HG03045 (cell line): ENCODE measurements at regions not wholly inside any gene's neighbourhood (a gene's known extent, or its start where the extent isn't known, plus 50 kb on each side); places are given as distances from the start of the nearest gene placed in this dataset.

Experiments
- ATAC-seq: cut with Tn5 transposase; IDR thresholded peaks from one replicate; pipeline ENCODE4 v1.9.1; 2021; ENCODE audit warnings: mild to moderate bottlenecking, moderate library complexity; ENCODE audit not compliant: unreplicated experiment

DNA sequence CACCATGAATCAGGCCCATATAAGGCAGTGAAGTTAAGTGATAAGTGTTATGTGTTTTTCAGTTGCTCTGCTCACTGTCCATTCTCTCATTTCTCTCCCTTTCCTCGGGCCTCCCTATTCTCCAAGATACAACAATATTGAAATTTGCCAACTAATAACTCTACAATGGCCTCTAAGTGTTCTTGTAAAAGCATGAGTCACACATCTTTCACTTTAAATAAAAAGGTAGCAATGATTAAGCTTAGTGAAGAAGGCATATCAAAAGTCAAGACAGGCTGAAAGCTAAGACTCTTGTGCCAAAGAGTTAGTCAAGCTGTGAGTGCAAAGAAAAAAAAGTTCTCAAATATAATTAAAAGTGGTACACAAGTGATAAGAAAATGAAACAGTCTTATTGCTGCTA is 675.4 kb downstream of the OTOL1 start:
- ATAC-seq = no peak

GRCh38 chr3:162175145-162175544 is 678.5 kb downstream of the OTOL1 start:
- no peak for ATAC-seq

GRCh38 chr3:162175878-162176277 is 679.3 kb downstream of the OTOL1 start:
- no peak for ATAC-seq

DNA sequence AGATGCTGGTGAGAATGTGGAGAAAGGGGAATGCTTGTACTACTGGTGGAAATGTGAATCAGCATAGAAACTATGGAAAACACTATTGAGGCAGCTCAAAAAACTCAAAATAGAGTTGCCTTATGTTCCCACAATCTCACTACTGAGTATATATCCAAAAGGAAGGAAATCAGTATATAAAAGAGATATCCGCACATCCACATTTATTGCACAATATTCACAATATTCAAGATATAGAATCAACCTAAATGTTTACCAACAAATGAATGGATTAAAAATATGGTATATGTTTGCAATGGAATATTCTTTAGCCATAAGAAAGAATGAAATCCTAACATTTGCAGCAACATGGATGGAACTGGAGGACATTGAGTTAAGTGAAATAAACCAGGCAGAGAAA is 686.8 kb downstream of the OTOL1 start:
- no peak for ATAC-seq

DNA sequence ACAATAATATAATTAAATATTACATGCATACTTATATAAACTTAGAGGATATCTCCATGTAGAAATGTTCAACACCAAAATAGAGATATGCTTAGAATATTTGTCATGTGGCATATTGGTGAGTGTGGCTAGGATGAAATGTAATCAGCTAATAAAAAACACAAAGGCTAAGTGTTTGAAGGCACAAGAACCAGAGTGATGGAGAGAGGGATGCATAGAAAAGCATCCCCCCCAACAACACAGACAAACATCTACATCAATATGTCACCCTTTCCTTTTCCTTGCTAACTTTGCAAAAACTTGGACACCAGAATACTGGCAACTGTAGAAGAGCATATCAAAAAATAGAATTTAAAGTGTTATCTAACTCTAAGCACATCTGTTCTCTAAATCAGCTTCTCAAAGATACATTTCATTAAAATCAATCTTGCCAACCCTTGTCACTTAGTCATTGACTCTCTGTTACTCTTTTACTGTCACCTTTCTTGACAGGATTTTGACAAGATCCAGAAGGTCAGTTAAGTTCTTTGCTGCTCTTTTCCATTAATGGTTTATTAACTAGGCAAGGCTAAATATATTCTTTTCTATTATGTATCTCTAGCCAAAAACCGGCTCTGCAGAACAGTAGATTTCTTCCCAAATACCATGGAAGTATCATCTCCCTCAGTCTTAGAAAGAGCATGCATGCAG is 695.9 kb downstream of the OTOL1 start:
- no peak for ATAC-seq

DNA sequence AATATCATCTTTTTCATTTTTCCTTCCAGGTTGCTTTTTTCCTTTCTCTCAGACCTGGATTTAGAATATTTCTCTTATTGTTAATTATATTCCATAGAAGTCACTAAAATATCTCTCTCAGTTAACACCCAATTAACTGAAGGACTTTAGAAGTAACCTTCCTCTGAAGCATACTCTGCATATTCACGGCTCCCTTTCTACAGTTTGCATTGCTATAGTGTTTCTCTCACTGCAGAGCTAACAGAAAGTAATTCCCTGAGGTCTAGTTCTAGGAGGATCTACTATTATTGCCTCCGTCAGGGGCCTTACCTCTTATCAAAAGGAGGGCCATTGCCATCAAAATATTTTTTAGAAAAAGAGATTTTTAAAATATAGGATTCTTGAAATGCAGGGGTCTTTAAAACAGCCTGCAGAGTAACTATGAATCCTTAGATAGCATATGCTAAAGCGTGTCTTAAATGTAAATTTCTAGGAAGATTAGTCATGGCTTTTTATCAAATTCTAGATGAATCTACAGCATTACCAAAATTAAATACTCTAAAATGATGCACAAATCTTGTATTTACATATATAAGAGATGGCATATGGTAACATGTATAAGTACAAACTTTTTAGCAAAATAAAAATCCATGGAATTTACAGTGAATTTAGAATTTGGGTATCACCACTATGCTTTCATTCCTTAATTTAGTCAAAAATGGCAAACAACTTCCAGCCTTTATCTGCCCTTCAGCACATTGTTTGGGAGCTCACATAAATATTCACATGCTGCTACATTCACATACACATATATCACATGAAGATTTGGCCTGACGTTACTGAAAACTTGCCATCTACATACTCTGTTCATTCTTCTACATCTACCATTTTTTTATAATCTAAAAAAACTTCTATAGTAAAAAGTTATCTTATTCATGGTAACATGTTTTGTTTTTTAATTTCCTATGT is 696.8 kb downstream of the OTOL1 start:
- no peak for ATAC-seq

GRCh38 chr3:162195147-162195546 is 698.5 kb downstream of the OTOL1 start:
- no peak for ATAC-seq

DNA sequence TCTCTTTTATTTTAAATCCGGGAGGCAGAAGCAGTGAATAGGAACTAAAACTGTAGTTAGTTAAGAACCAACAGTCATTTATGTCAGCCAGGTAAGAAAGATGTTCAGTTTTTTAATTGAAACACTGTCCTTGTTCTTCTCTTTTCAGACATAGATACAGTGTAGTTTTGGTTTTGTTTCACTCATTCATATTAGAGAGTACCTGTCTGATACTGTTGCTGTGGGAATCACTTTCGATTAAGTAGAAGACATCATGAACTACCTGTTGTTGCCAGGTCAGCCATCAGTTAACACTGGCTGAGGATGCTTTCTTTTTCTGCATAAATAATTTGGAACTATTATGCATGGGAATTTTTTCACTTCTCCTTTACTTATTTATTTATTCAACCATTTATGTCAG is 700.4 kb downstream of the OTOL1 start:
- no peak for ATAC-seq

GRCh38 chr3:162200836-162201235 is 704.2 kb downstream of the OTOL1 start:
- no peak for ATAC-seq

DNA sequence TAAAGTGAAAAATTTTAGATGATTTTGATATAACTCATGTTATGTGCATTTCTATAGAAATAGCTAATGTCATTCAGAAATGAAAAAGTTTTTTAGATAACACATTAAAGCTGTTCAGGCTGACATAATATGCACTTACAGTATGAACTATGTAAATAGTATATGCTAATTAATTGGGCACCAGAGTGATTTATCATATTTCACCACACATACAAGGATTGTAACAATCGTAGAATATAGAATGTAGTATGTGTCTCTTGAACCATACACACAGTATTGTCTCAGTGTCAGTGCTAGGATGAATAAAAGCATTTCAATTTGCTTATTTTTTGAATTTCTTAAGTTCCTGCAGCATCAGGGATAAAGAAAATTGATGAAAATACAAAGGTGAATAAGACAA is 710.0 kb downstream of the OTOL1 start:
- no peak for ATAC-seq

DNA sequence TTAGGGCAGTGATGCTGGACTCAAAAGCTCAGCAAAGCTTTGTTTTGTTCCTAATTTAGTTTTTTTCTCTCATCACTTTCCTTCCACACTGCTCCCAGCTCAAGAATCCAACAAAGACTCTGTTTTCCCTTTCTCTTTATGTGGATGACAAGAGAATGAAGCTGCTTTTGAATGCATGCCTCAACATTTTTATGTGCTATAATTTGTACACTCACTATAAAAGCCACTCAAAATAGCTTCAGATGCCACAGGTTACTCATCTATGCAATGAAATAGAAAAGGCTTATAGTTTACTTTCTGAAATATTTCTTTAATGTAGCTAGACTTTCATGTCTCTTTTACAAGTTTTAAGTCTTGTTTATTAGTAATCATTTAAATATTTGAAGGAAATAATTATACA is 714.9 kb downstream of the OTOL1 start:
- no peak for ATAC-seq

GRCh38 chr3:162213196-162213595 is 716.6 kb downstream of the OTOL1 start:
- no peak for ATAC-seq

DNA sequence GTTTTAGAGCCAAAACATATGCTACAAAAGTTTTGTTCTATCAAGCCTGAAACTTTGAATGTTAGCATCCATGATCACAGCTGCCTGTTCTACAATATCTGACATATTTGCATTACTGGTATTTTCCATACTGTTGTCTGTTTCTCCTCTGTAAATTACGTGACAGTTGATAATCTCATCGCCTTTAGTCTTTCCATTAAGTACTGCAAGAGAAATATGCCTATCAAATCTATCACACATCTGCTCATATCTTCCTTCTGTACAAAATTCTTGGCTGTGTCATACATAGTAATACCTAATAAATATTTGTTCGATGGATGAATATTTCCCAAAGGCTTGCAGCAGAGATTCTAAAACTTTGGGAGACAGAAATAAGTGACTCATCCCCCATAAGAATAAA is 717.3 kb downstream of the OTOL1 start:
- no peak for ATAC-seq

DNA sequence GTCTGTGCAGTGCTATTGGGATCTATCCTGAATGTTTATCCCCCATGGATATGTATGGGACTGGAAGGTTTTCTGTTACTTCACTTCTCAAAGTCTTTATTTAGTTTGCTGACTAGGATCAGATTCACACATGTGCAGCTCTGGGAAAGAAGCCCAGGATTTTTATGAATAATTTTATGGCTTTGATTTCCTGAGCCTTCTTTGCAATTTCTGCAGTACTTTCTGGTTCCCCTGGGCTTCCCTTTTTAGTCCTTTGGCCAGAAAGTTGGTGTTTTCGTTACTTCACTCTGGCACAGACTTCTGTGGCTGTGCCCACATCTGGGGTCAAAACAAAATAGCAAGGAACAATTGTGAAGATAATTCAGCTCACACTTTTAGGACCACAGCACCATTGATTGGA is 721.0 kb downstream of the OTOL1 start:
- no peak for ATAC-seq

DNA sequence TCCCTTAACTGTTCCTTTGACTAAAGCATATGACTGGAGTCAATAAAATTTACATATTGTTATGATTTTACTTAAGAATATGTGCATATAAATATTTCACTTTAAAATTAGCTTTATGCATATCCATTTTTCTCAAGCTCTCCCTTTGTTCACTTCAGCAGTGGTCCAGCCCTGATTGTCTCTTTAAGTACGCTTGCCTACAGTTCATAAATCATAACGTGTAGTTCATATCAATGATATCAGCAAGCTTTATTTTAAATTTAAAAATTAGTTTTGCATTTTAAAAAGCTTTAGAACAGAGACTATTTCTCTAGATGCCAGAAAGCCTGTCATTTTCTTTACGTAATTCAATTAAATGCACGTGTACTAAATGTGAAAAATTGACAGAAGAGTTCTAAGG is 721.9 kb downstream of the OTOL1 start:
- no peak for ATAC-seq

DNA sequence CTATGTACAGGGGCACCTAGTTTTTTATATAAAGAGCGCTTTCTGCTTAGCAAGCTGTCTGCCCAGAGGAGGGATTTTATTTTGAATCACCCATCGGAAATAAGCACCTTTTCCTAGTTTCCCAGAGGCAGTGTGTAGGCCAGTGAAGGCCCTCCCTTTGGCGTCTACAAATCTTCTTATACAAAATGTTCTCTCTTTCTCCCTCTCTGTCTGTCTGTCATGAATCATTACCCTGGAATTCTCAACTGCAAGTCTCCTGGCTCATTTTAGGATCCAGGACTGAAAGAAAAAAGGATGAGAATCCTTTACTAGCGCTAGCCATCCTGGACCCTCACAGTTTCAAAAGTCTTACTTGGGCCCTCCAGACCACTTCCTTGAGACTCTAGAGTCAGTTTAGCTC is 728.1 kb downstream of the OTOL1 start:
- no peak for ATAC-seq

- ATAC-seq = no peak
These were observed 740.3 kb downstream of the OTOL1 start for GRCh38 chr3:162236949-162237348.

- ATAC-seq = no peak
These were observed 754.2 kb downstream of the OTOL1 start for GRCh38 chr3:162250782-162251181.

DNA sequence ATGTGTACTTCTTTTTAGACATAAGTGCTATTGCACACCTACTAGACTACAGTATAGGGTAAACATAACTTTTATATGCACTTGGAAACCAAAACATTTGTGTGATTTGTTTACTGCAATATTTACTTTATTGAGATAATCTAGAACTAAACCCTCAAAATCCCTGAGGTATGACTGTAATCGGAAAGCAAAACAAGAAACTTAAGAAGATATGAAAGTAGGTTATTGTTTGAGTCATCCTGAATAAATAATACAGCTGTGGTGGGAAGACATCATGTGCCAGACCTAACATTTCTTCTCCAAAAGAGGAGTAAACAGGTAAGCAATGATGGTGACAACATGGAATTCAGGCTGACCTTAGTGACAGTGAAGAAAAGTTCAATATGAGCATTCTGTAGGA is 765.5 kb downstream of the OTOL1 start:
- no peak for ATAC-seq

- ATAC-seq = no peak
These were observed 767.0 kb downstream of the OTOL1 start for GRCh38 chr3:162263596-162263995.

DNA sequence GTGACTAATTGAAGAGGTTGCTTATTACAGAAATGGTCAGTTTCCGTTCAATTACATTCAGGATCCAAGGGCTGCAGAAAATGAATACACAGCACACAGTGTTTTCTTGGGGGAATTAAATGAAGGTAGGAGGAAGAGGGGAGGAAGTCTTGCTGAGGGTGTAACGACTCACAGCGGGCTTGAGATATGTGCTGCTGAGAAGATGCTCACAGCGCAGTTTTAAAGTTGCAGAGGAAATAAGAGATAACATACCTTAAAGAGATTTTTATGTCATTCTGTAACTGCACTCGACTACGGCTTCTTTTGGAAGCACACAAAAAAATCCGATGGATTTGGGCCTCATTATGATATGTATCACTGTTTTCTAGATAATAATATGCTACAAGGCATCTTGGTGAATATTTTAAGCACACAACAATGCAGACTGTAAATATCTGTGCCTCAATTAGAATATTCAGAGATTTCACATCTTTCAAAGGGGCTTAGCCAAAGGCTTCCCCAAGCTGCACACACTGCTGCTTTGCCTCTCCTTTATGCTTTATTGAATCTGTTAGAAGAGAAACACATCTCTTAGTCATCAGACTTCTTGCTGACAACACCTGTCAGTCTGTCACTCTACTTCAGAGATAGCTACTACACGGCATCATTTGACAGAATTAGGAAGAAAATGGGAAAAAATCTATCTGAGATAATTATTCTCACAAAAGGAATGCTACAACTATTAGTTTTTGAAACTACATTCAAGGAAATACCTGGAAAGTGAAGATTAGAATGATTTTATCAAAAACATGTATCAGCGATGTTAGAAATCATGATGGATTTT is 773.2 kb downstream of the OTOL1 start:
- no peak for ATAC-seq
